GM18499 (cell line): ENCODE measurements at regions not wholly inside any gene's neighbourhood (a gene's known extent, or its start where the extent isn't known, plus 50 kb on each side); places are given as distances from the start of the nearest gene placed in this dataset.
"Not testable (repeated sequence)": the region's sequence is repeated elsewhere in the genome, so short reads cannot be mapped to it uniquely, and the experiment has no call there.

Experiments
- ATAC-seq: cut with Tn5 transposase; IDR thresholded peaks from one replicate; pipeline ENCODE4 v1.9.1; 2021; ENCODE audit warnings: moderate number of reproducible peaks; ENCODE audit not compliant: insufficient read depth, unreplicated experiment

- no peak for ATAC-seq
Observed at GRCh38 chr6:92122746-92123145, 1296.6 kb downstream of the EPHA7 start.

DNA sequence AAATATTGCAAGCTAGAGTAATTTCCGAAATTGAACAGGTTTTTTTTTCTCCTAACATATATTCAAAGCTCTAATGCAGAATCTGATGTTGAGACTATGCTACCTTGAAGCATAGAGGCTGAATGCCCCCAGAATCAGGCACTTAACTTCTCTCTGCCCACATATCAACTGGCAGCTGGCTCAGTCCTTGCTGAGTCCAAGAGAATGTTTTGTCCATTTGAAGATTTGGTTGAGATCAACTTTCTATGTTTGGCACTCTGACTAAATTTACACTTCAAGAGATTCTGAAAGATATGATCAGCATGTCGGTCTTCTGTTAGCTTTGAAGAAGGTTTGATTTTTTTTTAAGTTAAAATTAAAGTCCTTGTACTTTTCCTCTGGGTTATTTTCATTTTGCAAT is 1298.1 kb downstream of the EPHA7 start:
- no peak for ATAC-seq

GRCh38 chr6:92117800-92118199 is 1301.6 kb downstream of the EPHA7 start:
- ATAC-seq: no peak

DNA sequence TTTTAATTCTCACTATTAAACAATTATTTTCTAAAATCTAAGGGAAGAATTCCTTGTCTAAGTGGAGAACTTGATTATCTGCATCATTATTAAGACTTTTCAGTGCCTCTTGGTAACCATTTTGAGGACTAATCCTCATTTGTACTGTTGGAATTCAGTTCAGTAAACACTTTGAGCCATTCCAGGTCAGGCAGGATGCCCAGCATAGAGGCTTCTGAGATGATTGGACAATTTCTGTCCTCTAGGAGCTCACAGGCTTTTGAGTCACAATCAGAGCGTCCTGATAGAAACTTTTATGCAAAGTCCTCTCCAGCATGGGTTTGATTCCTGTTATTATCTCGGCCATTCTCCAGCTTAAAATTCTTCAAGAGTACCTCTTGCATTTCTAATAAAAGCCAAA is 1304.6 kb downstream of the EPHA7 start:
- no peak for ATAC-seq

DNA sequence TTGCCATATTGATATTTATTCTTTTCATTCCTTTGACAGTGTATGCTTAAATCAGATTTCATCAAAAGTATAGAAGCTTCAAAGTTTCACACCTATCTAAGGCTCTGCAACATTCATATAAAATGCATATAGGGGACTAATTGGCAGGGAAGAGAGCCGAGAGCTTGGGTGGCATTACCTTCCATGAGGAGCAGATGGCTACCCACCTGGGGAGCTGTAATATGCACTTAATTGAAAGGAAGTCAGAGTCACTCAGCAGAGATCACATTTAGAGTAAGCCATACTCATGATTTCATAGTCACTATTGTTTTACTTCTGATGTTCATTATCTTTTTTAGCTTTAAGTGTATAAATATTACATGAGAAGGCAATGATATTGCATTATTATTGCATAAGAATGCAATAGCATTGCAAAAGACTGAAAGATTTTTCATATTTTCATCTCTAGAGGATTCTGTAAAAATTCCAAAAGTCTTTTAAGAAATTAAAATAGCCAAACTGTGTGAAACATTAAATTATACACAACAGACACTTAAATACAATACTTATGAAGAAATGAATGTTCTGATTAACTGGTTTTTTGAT is 1305.2 kb downstream of the EPHA7 start:
- no peak for ATAC-seq

DNA sequence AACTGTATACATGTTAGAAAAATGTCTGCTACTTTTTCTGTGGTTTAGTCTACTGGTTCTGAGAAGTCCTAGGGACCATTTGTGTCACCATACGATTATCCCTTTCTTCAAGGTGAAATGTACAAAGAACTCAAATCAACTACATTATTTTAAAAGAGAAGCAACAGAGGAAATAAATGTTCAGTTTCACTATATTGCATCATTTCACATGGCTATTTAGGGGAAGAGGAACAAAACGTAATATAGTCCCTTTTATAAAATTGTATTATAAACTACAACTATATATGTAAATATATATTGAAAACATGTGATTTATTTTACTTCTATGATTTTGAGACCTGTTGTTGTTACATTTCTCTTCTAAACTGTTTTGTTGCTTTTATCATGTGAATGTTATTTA is 1308.0 kb downstream of the EPHA7 start:
- ATAC-seq: no peak

DNA sequence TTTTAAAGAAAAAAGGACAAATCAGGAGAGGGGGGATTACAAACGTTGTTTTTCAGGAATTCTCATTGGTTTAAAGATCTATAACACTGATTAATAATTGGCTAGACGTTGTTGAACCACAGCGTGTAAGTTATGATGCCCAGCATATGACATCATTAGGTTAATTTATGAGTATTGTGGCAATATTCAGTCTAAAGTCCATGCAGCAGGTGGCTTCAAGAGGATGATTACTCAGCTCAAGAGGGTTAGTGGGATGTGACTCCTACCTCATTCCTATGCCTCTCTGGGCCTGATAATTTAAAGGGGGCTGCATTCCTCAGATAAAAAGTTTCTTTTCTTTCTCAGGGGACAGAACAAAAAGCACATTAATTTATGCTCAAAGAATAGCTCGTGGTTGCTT is 1309.0 kb downstream of the EPHA7 start:
- no peak for ATAC-seq

GRCh38 chr6:92109956-92110355 is 1309.4 kb downstream of the EPHA7 start:
- no peak for ATAC-seq

DNA sequence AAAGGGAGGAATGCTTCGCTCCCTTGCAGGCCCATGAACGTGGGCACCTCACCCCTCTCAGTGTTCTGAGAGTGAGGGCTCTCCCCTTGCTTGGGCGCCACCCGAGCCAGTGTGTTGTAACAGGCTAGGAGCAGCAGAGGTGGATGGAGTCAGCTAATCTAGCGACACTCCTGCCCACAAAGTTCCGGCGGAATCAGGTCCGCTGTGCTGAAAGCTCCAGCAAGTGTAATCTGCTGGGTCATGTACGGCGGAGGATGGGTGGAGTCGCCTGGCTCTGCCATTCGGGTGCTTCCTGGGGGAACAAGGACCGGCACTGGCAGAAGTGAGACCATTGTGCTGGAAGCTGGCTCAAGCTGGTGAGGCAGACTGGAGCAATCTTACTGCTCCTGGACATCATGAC is 1310.1 kb downstream of the EPHA7 start:
- no peak for ATAC-seq

GRCh38 chr6:92086750-92087149 is 1332.6 kb downstream of the EPHA7 start:
- no peak for ATAC-seq

- not testable (repeated sequence) for ATAC-seq
Observed at GRCh38 chr6:92083914-92084313, 1335.4 kb downstream of the EPHA7 start.

DNA sequence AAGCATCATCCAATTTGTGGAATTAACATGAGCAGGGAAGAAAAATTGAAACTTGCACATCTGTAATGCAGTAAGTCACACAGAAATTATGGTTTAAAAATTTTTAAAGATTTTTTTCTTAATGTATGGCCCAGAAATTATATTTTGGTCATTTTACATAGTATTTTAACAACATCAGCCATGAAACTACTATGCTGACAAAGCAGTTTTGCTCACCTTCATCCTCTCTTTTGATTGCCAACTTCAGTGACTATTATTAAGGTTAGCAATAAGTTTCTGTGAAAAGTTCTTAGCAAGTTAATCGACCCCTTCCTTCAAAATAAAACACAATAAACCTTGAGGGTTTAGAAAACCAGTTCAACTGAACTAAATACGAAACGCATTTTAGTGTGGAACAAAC is 1347.0 kb downstream of the EPHA7 start:
- no peak for ATAC-seq

GRCh38 chr6:92069781-92070180 is 1349.6 kb downstream of the EPHA7 start:
- ATAC-seq: no peak

GRCh38 chr6:92052513-92052912 is 1366.8 kb downstream of the EPHA7 start:
- ATAC-seq: no peak

GRCh38 chr6:92050216-92050615 is 1369.1 kb downstream of the EPHA7 start:
- no peak for ATAC-seq

DNA sequence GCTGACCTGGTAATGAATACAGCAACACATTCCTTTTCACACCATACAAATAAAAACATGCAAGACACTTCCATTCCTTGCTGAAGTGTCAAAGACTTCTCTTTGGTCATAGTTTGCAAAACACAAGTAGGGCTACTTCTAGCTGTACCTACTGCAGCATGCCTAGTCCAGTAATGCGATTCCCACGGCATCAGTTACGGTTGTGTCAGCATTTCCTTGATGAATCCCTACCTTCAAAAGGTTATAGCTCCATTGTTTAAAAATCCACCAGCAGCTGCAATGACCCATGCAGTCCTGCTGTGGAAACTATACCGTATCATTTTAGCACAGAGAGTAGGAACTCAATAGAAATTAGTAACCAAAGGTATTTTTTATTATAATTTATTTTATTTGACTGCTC is 1371.5 kb downstream of the EPHA7 start:
- no peak for ATAC-seq

- no peak for ATAC-seq
Observed at GRCh38 chr6:92047152-92047850, 1372.1 kb downstream of the EPHA7 start.

- no peak for ATAC-seq
Observed at GRCh38 chr6:92044312-92044711, 1375.0 kb downstream of the EPHA7 start.

- no peak for ATAC-seq
Observed at GRCh38 chr6:92043777-92044176, 1375.6 kb downstream of the EPHA7 start.

- no peak for ATAC-seq
Observed at GRCh38 chr6:92026878-92027277, 1392.5 kb downstream of the EPHA7 start.

- no peak for ATAC-seq
Observed at GRCh38 chr6:92024881-92025280, 1394.5 kb downstream of the EPHA7 start.

DNA sequence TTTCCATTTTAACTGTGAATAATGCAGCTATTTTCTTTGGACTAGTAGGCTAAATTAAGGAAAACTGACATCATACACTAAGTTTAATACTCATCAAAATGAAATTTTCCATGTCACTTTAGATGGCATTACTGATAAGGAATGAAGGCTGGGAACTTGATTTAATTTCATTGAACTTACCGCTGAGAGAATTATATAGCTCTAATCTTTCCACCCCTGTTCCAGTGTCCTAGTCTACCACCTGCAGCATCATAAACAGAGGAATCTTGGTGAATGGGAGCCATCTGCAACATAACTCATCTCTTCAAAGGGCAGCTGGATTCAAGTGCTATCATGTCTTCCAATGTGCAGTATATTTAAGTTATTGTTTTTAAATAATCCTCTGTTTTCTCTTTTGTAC is 1395.2 kb downstream of the EPHA7 start:
- no peak for ATAC-seq
